Fibroblast of skin of left quadriceps (primary cell): ENCODE measurements at regions not wholly inside any gene's neighbourhood (a gene's known extent, or its start where the extent isn't known, plus 50 kb on each side); places are given as distances from the start of the nearest gene placed in this dataset.

Experiments
- DNase-seq, 2 experiments: peaks; one replicate each; pipeline ENCODE4 v3.0.0-alpha.2; 2013; ENCODE audit warnings: low read depth in 2 of 2

- DNase-seq: no peak
Measured at GRCh38 chr22:27278946-27279345, 522.6 kb downstream of the MN1 start.

GRCh38 chr22:27283240-27283639 lies 518.3 kb downstream of the MN1 start:
- DNase-seq: no peak

- no peak for DNase-seq
Measured at GRCh38 chr22:27283714-27284113, 517.8 kb downstream of the MN1 start.

- DNase-seq: no peak
Measured at GRCh38 chr22:27284324-27284723, 517.2 kb downstream of the MN1 start.

GRCh38 chr22:27286711-27287110 lies 514.8 kb downstream of the MN1 start:
- DNase-seq: no peak

GRCh38 chr22:27292542-27293299 lies 508.8 kb downstream of the MN1 start:
- DNase-seq: no peak

GRCh38 chr22:27293721-27294445 lies 507.7 kb downstream of the MN1 start:
- DNase-seq: no peak

GRCh38 chr22:27295040-27295439 lies 506.5 kb downstream of the MN1 start:
- DNase-seq: no peak

GRCh38 chr22:27295605-27296004 lies 506.0 kb downstream of the MN1 start:
- no peak for DNase-seq

GRCh38 chr22:27296091-27296675 lies 505.4 kb downstream of the MN1 start:
- no peak for DNase-seq

GRCh38 chr22:27297125-27297524 lies 504.4 kb downstream of the MN1 start:
- no peak for DNase-seq

GRCh38 chr22:27298332-27298731 lies 503.2 kb downstream of the MN1 start:
- DNase-seq: no peak

- no peak for DNase-seq
Measured at GRCh38 chr22:27298742-27299141, 502.8 kb downstream of the MN1 start.

- DNase-seq: no peak
Measured at GRCh38 chr22:27299181-27300085, 502.1 kb downstream of the MN1 start.

- no peak for DNase-seq
Measured at GRCh38 chr22:27300536-27301285, 500.8 kb downstream of the MN1 start.

- DNase-seq: no peak
Measured at GRCh38 chr22:27302501-27302900, 499.1 kb downstream of the MN1 start.

GRCh38 chr22:27303718-27304117 lies 497.8 kb downstream of the MN1 start:
- no peak for DNase-seq

GRCh38 chr22:27306771-27307170 lies 494.8 kb downstream of the MN1 start:
- no peak for DNase-seq

- no peak for DNase-seq
Measured at GRCh38 chr22:27307545-27308247, 493.9 kb downstream of the MN1 start.

- no peak for DNase-seq
Measured at GRCh38 chr22:27308513-27308912, 493.0 kb downstream of the MN1 start.

GRCh38 chr22:27309697-27310096 lies 491.9 kb downstream of the MN1 start:
- no peak for DNase-seq
